KMS-11 (cell line): ENCODE measurements at regions not wholly inside any gene's neighbourhood (a gene's known extent, or its start where the extent isn't known, plus 50 kb on each side); places are given as distances from the start of the nearest gene placed in this dataset.
"Not testable (repeated sequence)": the region's sequence is repeated elsewhere in the genome, so short reads cannot be mapped to it uniquely, and the experiment has no call there.

Experiments
- H2AFZ ChIP-seq: fragments of 200-600 bp; sonication (generic); 2 replicates; pipeline ENCODE4 v1.6.1; 2016; ENCODE audit warnings: antibody characterized with exemption, mixed run types, low read depth
- H3K27ac ChIP-seq: fragments of 200-600 bp; sonication (generic); 2 replicates; pipeline ENCODE4 v1.6.1; 2016; ENCODE audit warnings: mild to moderate bottlenecking, mixed run types
- H3K27me3 ChIP-seq: fragments of 200-600 bp; sonication (generic); 2 replicates; pipeline ENCODE4 v1.6.1; 2017; ENCODE audit warnings: mild to moderate bottlenecking, low read depth, mixed run types, moderate library complexity; ENCODE audit not compliant: insufficient read depth
- H3K36me3 ChIP-seq: fragments of 200-600 bp; sonication (generic); 2 replicates; pipeline ENCODE4 v1.6.1; 2017; ENCODE audit warnings: mild to moderate bottlenecking, mixed run types; ENCODE audit not compliant: insufficient read depth
- H3K4me1 ChIP-seq: fragments of 200-600 bp; sonication (generic); 2 replicates; pipeline ENCODE4 v1.6.1; 2016; ENCODE audit warnings: mild to moderate bottlenecking, low read depth, mixed run types; ENCODE audit not compliant: poor library complexity, severe bottlenecking
- H3K4me2 ChIP-seq: fragments of 200-600 bp; sonication (generic); 2 replicates; pipeline ENCODE4 v1.7.0; 2016; ENCODE audit warnings: mild to moderate bottlenecking, mixed run types
- H3K4me3 ChIP-seq: fragments of 200-600 bp; sonication (generic); IDR thresholded peaks from 2 replicates; pipeline ENCODE4 v1.6.1; 2017; ENCODE audit warnings: low read depth, low read length, mixed read lengths; ENCODE audit not compliant: insufficient read depth
- H3K79me2 ChIP-seq: fragments of 200-600 bp; sonication (generic); 2 replicates; pipeline ENCODE4 v1.6.1; 2016; ENCODE audit warnings: low read depth, mixed run types; ENCODE audit not compliant: insufficient read depth
- H3K9ac ChIP-seq: fragments of 200-600 bp; sonication (generic); 2 replicates; pipeline ENCODE4 v1.6.1; 2016; ENCODE audit warnings: mild to moderate bottlenecking, mixed run types
- H4K20me1 ChIP-seq: fragments of 200-600 bp; sonication (generic); 2 replicates; pipeline ENCODE4 v1.6.1; 2016; ENCODE audit warnings: mild to moderate bottlenecking, mixed run types; ENCODE audit not compliant: insufficient read depth
- TF ChIP-seq, protein P1 (sequence below): fragments of 200-600 bp; sonication (generic); conservative IDR thresholded peaks from 2 replicates; pipeline ENCODE4 v1.6.1; 2017; ENCODE audit warnings: low read depth, mild to moderate bottlenecking, antibody characterized with exemption, low read length, moderate library complexity, mixed read lengths

DNA sequence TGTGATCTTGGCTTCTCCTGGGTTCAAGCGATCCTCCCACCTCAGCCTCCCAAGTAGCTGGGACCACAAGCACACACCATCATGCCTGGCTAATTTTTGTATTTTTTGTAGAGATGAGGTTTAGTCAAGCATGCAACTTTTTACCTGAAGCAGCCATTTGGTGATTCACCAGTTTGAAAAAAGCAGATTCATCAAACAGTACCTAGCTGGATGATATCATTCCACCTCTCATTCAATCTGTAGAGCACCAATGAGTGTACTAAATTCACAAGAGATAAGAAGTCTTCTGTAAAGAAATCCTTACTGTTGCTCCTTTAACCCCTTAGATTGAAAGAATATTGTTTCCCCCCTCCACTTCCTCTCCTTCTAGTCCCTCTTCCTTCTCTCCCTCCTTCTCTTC lies 261.1 kb upstream of the RFC3 start:
- no peak overlapping the region for H3K9ac ChIP-seq

GRCh38 chr13:33560726-33561125 lies 257.2 kb upstream of the RFC3 start:
- Histone ChIP-seq H3K27me3 (no peaks in the 10 kb centered on the region), H3K79me2 (no peaks in the 10 kb centered on the region), H3K4me1 (no peaks in the 10 kb centered on the region), H3K4me3 (no peak overlapping the region), H4K20me1 (no peaks in the 10 kb centered on the region), H3K9ac (no peak overlapping the region), H3K4me2 (no peak overlapping the region), H3K27ac (no peak overlapping the region), H3K36me3 (no peaks in the 10 kb centered on the region), H2AFZ (no peak overlapping the region)
- TF ChIP-seq, protein P1, sequence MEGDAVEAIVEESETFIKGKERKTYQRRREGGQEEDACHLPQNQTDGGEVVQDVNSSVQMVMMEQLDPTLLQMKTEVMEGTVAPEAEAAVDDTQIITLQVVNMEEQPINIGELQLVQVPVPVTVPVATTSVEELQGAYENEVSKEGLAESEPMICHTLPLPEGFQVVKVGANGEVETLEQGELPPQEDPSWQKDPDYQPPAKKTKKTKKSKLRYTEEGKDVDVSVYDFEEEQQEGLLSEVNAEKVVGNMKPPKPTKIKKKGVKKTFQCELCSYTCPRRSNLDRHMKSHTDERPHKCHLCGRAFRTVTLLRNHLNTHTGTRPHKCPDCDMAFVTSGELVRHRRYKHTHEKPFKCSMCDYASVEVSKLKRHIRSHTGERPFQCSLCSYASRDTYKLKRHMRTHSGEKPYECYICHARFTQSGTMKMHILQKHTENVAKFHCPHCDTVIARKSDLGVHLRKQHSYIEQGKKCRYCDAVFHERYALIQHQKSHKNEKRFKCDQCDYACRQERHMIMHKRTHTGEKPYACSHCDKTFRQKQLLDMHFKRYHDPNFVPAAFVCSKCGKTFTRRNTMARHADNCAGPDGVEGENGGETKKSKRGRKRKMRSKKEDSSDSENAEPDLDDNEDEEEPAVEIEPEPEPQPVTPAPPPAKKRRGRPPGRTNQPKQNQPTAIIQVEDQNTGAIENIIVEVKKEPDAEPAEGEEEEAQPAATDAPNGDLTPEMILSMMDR: no peak

More for the DNA sequence above, 261.1 kb upstream of the RFC3 start:
- no peaks in the 10 kb centered on the region for H4K20me1 ChIP-seq
- no peaks in the 10 kb centered on the region for H3K36me3 ChIP-seq
- TF ChIP-seq, protein P1: no peak
- no peak overlapping the region for H3K4me2 ChIP-seq
- no peak overlapping the region for H3K27ac ChIP-seq
- no peaks in the 10 kb centered on the region for H3K27me3 ChIP-seq
- no peak overlapping the region for H3K4me3 ChIP-seq
- no peaks in the 10 kb centered on the region for H3K4me1 ChIP-seq
- no peak overlapping the region for H2AFZ ChIP-seq
- no peaks in the 10 kb centered on the region for H3K79me2 ChIP-seq

- Histone ChIP-seq H3K79me2 (no peaks in the 10 kb centered on the region), H2AFZ (no peak overlapping the region), H3K36me3 (no peaks in the 10 kb centered on the region), H3K4me2 (no peak overlapping the region), H3K9ac (no peak overlapping the region), H3K4me1 (no peaks in the 10 kb centered on the region), H3K27ac (no peak overlapping the region), H3K4me3 (no peak overlapping the region), H3K27me3 (no peaks in the 10 kb centered on the region), H4K20me1 (no peaks in the 10 kb centered on the region)
- TF ChIP-seq, protein P1: no peak
Observed at GRCh38 chr13:33561627-33562026, 256.3 kb upstream of the RFC3 start.

DNA sequence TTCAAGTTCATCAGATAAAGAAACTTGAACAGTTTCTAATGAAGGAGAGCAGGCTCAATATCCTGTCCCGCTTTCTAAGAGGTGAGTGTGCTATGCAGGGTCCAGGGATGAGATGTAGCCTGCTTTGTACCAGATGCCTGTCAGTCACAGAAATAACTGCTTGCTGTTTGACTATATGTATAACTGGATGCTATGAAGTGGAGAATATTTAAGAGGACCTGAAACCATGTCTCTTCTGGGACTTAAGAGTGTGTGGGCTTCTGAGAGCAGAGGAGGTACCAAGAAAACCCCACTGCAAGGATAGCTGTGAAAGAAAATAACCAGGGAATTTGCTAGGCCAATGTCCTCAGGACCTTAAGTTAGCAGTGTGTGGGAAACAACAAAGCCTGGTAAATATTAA lies 246.3 kb upstream of the RFC3 start:
- Histone ChIP-seq H3K4me3 (no peak overlapping the region), H4K20me1 (no peaks in the 10 kb centered on the region), H3K4me2 (no peak overlapping the region), H3K79me2 (no peaks in the 10 kb centered on the region), H2AFZ (no peak overlapping the region), H3K9ac (no peak overlapping the region), H3K27ac (no peak overlapping the region), H3K4me1 (no peaks in the 10 kb centered on the region), H3K27me3 (no peaks in the 10 kb centered on the region), H3K36me3 (no peaks in the 10 kb centered on the region)
- TF ChIP-seq, protein P1: no peak

DNA sequence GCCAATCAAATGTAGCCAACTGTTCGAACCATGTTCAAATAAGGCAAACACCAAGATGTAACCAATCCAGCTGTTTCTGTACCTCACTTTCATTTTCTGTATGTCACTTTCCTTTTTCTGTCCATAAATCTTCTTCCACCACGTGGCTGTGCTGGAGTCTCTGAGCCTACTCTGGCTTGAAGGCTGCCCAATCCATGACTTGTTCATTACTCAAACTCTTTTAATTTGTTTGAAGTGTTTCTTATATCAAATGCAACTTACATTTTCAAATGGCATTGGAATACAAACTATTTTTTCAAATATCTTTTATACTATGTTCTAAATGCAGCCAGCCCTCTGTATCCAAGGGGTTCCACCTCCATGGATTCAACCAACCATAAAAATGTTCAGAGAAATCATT lies 245.6 kb upstream of the RFC3 start:
- not testable (repeated sequence) for H3K4me2 ChIP-seq, H3K4me3 ChIP-seq, H4K20me1 ChIP-seq, H3K4me1 ChIP-seq, H3K27ac ChIP-seq, H2AFZ ChIP-seq, H3K27me3 ChIP-seq, H3K9ac ChIP-seq, H3K36me3 ChIP-seq, H3K79me2 ChIP-seq
